ENCODE measurements at regions not wholly inside any gene's neighbourhood (a gene's known extent, or its start where the extent isn't known, plus 50 kb on each side); places are given as distances from the start of the nearest gene placed in this dataset.

- TF ChIP-seq, protein P1, sequence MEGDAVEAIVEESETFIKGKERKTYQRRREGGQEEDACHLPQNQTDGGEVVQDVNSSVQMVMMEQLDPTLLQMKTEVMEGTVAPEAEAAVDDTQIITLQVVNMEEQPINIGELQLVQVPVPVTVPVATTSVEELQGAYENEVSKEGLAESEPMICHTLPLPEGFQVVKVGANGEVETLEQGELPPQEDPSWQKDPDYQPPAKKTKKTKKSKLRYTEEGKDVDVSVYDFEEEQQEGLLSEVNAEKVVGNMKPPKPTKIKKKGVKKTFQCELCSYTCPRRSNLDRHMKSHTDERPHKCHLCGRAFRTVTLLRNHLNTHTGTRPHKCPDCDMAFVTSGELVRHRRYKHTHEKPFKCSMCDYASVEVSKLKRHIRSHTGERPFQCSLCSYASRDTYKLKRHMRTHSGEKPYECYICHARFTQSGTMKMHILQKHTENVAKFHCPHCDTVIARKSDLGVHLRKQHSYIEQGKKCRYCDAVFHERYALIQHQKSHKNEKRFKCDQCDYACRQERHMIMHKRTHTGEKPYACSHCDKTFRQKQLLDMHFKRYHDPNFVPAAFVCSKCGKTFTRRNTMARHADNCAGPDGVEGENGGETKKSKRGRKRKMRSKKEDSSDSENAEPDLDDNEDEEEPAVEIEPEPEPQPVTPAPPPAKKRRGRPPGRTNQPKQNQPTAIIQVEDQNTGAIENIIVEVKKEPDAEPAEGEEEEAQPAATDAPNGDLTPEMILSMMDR (IDR thresholded peaks at IDR 0.05), result no peak
- TF ChIP-seq POLR2A (IDR thresholded peaks at IDR 0.05), result no peak
Measured at GRCh38 chr5:51618234-51618633, 235.0 kb downstream of the ISL1 start.

Data from body of pancreas (tissue), 4 donors.